SKM-1 treated with dmso at 0.1 percent for 144 hours (cell line): ENCODE measurements at regions not wholly inside any gene's neighbourhood (a gene's known extent, or its start where the extent isn't known, plus 50 kb on each side); places are given as distances from the start of the nearest gene placed in this dataset.
"Not testable (repeated sequence)": the region's sequence is repeated elsewhere in the genome, so short reads cannot be mapped to it uniquely, and the experiment has no call there.

Source experiments
- DNase-seq: peaks from one replicate; lab custom pipeline; 2025; ENCODE audit not compliant: unreplicated experiment; lab: John Stamatoyannopoulos, UW

GRCh38 chr22:42183461-42184059, 53.0 kb upstream of the CYP2D6 start:
- DNase-seq = not testable (repeated sequence)

- DNase-seq = no peak
Measured at GRCh38 chr22:42180349-42180842, 49.8 kb upstream of the CYP2D6 start.
